ENCODE measurements at regions not wholly inside any gene's neighbourhood (a gene's known extent, or its start where the extent isn't known, plus 50 kb on each side); places are given as distances from the start of the nearest gene placed in this dataset.
"Not testable (repeated sequence)": the region's sequence is repeated elsewhere in the genome, so short reads cannot be mapped to it uniquely, and the experiment has no call there.

DNA sequence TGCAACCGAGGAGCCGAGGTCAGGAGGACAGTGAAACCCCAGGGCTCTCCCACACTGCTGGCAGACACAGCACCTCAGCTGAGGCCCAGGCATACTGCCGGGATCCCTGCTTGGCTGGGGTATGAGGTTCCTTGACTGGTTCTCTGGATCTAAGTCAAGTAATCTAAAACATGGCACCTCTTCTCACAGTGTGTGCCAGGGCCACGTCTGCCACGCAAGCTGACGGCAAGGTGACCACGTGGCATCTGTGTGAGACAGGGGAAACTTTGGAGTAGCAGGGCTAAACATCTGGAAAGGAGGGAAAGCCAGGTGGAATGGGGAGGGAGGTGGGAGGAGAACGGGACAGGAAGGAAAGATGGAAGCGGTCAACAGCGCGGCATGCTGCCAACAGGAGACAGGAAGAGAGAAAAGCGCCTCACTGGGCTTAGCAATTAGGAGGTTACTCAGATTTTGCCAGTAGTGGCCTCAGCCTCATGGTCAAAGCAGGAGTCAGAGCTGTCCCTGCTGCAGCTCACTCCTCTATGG lies 103.7 kb downstream of the CXCL12 start:
- ChIA-PET CTCF (no interaction called here), POLR2A (no interaction called here)
- Mint-ChIP-seq H3K4me3 (no peak overlapping the region), H3K27ac (no peak overlapping the region), H3K4me1 (ENCODE audit: low read depth) (no peaks in the 10 kb centered on the region), H3K9me3 (ENCODE audit: insufficient read depth) (no peaks in the 10 kb centered on the region), H3K36me3 (ENCODE audit: low read depth) (no peaks in the 10 kb centered on the region), H3K27me3 (ENCODE audit: low read depth) (no peaks in the 10 kb centered on the region)
- ATAC-seq (no peak), DNase-seq (no peak)

DNA sequence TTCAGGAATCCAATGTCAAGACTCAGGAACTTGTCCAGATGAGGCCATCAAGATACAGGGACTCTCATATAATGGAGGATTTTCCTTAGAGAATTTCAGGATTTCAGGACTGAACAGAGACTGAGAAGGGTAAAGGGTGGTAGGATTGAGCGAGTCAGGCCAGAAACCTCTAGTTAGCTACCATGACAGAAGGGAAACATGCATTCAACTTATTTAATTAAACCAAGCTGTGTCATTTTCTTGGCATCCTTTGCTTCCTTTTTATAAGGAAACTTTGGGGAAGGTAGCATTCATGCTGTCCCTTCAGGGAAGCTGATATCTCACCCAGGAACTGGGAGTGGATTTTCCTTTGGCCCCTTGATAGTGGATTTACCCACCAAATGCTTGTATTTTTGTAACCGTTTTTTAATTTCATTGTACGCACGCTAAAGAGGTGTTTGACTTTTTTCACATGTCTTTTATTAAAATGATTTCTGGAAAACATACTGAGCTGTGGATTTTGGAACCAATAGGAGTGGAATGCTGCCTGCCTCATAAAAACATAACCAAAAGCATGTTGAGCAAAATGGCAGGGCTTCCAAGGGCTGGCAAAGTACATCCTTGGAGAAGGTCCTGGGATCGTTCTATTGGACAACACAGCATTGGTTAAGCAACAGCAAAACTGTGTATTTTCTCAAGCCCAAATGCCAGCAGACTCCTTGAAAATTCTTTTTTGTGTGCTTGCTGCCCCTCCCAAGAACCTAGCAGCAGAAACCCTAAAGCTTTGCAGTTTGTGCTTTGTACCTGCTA lies 104.5 kb downstream of the CXCL12 start:
- CTCF ChIA-PET, result no interaction called here
- Mint-ChIP-seq H3K4me3 (no peak overlapping the region), H3K4me1 (ENCODE audit: low read depth) (no peaks in the 10 kb centered on the region), H3K9me3 (ENCODE audit: insufficient read depth) (no peaks in the 10 kb centered on the region), H3K36me3 (ENCODE audit: low read depth) (no peaks in the 10 kb centered on the region), H3K27ac (no peak overlapping the region), H3K27me3 (ENCODE audit: low read depth) (no peaks in the 10 kb centered on the region)
- POLR2A ChIA-PET, result no interaction called here
- no peak for DNase-seq
- no peak for ATAC-seq

GRCh38 chr10:44279426-44280126 lies 105.3 kb downstream of the CXCL12 start:
- Mint-ChIP-seq H3K4me3 (no peak overlapping the region), H3K4me1 (ENCODE audit: low read depth) (no peaks in the 10 kb centered on the region), H3K27me3 (ENCODE audit: low read depth) (no peaks in the 10 kb centered on the region), H3K9me3 (ENCODE audit: insufficient read depth) (no peaks in the 10 kb centered on the region), H3K27ac (no peak overlapping the region), H3K36me3 (ENCODE audit: low read depth) (no peaks in the 10 kb centered on the region)
- no peak for ATAC-seq
- ChIA-PET POLR2A (no interaction called here), CTCF (no interaction called here)
- DNase-seq, result no peak

DNA sequence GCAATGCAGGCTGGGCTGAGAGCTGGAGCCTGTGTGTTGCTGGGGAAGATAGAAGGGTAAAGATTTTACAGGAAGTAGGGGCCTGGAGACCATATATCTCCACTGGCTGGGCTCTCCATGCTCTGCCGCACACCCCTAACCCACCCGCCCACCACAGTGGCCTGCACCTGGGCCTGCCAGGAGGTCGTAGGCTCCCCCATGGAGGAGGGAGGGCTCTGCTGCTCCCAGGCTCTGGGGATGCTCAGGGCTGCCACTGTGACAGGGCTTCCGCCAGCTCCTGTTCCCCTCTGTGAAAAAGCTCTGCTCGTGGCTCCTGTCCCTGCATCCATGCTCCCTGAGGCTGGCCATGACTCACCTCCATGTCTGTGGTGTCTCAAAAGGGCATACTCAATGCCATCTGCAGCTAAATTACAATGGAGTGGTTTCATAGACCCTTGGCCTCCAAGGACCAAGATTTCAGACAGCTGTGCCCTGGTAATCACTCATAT lies 106.0 kb downstream of the CXCL12 start:
- no peak for DNase-seq
- no peaks in the 10 kb centered on the region for H3K9me3 Mint-ChIP-seq (ENCODE audit: insufficient read depth)
- no peaks in the 10 kb centered on the region for H3K27me3 Mint-ChIP-seq (ENCODE audit: low read depth)
- POLR2A ChIA-PET, result no interaction called here
- no peak for ATAC-seq
- no peaks in the 10 kb centered on the region for H3K36me3 Mint-ChIP-seq (ENCODE audit: low read depth)
- H3K4me1 Mint-ChIP-seq (ENCODE audit: low read depth), result no peaks in the 10 kb centered on the region
- CTCF ChIA-PET, result no interaction called here
- no peak overlapping the region for H3K4me3 Mint-ChIP-seq
- H3K27ac Mint-ChIP-seq, result no peak overlapping the region

- ATAC-seq; H3K4me1 Mint-ChIP-seq (ENCODE audit: low read depth); CTCF ChIA-PET; H3K4me3 Mint-ChIP-seq; H3K36me3 Mint-ChIP-seq (ENCODE audit: low read depth); H3K27me3 Mint-ChIP-seq (ENCODE audit: low read depth); DNase-seq; H3K27ac Mint-ChIP-seq; POLR2A ChIA-PET; H3K9me3 Mint-ChIP-seq (ENCODE audit: insufficient read depth): not testable (repeated sequence)
Observed at GRCh38 chr10:44268435-44268948, 116.4 kb downstream of the CXCL12 start.

GRCh38 chr10:44267007-44267406 lies 117.9 kb downstream of the CXCL12 start:
- Mint-ChIP-seq H3K4me1 (ENCODE audit: low read depth) (no peaks in the 10 kb centered on the region), H3K36me3 (ENCODE audit: low read depth) (no peaks in the 10 kb centered on the region), H3K9me3 (ENCODE audit: insufficient read depth) (no peaks in the 10 kb centered on the region), H3K27ac (no peak overlapping the region), H3K4me3 (no peak overlapping the region), H3K27me3 (ENCODE audit: low read depth) (no peaks in the 10 kb centered on the region)
- ChIA-PET POLR2A (interaction anchor here (0.6 kb wide), 1 partner anchor 1066 kb away, joined by 3 read pairs; no protein-coding TSS in a partner anchor), CTCF (no interaction called here)
- no peak for DNase-seq
- ATAC-seq, result no peak

GRCh38 chr10:44264244-44264643 lies 120.7 kb downstream of the CXCL12 start:
- POLR2A ChIA-PET, result no interaction called here
- CTCF ChIA-PET, result no interaction called here
- Mint-ChIP-seq H3K4me3 (no peak overlapping the region), H3K9me3 (ENCODE audit: insufficient read depth) (no peaks in the 10 kb centered on the region), H3K27me3 (ENCODE audit: low read depth) (no peaks in the 10 kb centered on the region), H3K36me3 (ENCODE audit: low read depth) (no peaks in the 10 kb centered on the region), H3K4me1 (ENCODE audit: low read depth) (no peaks in the 10 kb centered on the region), H3K27ac (no peak overlapping the region)
- DNase-seq, result no peak
- no peak for ATAC-seq

DNA sequence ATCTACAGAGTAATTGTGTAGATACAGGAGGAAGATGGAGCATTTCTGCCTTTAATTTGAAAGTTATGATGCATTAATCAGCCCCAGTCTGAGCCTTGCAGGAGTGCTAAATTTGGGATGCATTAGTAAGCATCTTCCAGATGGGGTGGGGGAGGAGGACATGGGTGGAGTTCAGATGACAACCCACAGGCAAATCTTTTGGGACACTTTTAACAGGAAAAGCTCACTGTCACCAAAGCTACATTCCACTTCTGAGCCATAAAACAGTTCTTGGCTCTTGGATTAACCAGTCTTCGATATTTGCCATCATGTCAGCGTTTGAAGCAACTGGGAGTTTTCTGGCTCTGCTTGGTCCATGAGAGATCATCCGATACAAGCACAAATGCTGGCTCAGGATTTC lies 121.1 kb downstream of the CXCL12 start:
- H3K27ac Mint-ChIP-seq, result no peak overlapping the region

DNA sequence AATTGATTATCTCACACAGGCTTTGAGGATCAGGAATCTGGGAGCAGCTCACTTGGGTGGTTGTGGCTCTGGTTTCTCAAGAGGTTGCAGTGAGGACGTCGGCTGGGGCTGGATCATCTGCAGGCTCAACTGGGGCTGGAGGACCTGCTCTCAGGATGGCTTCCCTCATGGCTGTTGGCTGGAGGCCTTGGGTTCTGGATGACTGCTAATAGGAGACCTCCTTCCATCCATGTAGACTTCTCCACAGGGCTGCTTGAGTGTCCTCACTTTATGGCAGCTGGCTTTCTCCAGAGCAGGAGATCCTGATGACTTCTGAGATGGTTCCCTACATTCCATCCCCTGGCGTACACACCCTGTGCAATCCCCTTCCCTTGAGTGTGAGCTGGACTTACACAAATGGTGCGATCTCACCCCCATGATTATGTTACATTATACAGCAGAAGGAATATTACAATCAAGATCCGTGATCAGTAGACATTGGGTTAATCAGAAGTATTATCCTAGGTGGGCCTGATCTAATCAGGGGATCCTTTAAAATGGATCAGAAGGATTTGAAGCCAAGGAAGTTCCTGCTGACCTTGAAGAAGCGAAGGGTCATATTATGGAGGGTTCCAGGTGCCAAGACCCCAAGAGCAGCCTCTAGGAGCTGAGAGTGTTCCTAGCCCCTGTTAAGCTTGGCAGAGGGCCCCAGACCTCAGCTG lies 122.2 kb downstream of the CXCL12 start:
- Mint-ChIP-seq H3K27ac (no peak overlapping the region), H3K27me3 (ENCODE audit: low read depth) (no peaks in the 10 kb centered on the region), H3K36me3 (ENCODE audit: low read depth) (no peaks in the 10 kb centered on the region), H3K4me3 (no peak overlapping the region), H3K9me3 (ENCODE audit: insufficient read depth) (no peaks in the 10 kb centered on the region), H3K4me1 (ENCODE audit: low read depth) (no peaks in the 10 kb centered on the region)
- DNase-seq, result no peak
- ChIA-PET CTCF (no interaction called here), POLR2A (no interaction called here)
- no peak for ATAC-seq

More for the DNA sequence above, 121.1 kb downstream of the CXCL12 start:
- H3K4me3 Mint-ChIP-seq, result no peak overlapping the region
- DNase-seq, result no peak
- no peak for ATAC-seq
- H3K36me3 Mint-ChIP-seq (ENCODE audit: low read depth), result no peaks in the 10 kb centered on the region
- no peaks in the 10 kb centered on the region for H3K27me3 Mint-ChIP-seq (ENCODE audit: low read depth)
- H3K9me3 Mint-ChIP-seq (ENCODE audit: insufficient read depth), result no peaks in the 10 kb centered on the region
- ChIA-PET POLR2A (no interaction called here), CTCF (no interaction called here)
- H3K4me1 Mint-ChIP-seq (ENCODE audit: low read depth), result no peaks in the 10 kb centered on the region

- H3K27ac Mint-ChIP-seq, result no peak overlapping the region
- no peak for ATAC-seq
Observed at GRCh38 chr10:44261710-44262455, 123.0 kb downstream of the CXCL12 start.

GRCh38 chr10:44261296-44261695 lies 123.6 kb downstream of the CXCL12 start:
- CTCF ChIA-PET, result no interaction called here

More at GRCh38 chr10:44261710-44262455, 123.0 kb downstream of the CXCL12 start:
- DNase-seq, result no peak
- Mint-ChIP-seq H3K27me3 (ENCODE audit: low read depth) (no peaks in the 10 kb centered on the region), H3K9me3 (ENCODE audit: insufficient read depth) (no peaks in the 10 kb centered on the region), H3K4me1 (ENCODE audit: low read depth) (no peaks in the 10 kb centered on the region), H3K36me3 (ENCODE audit: low read depth) (no peaks in the 10 kb centered on the region), H3K4me3 (no peak overlapping the region)
- CTCF ChIA-PET, result no interaction called here
- POLR2A ChIA-PET, result no interaction called here

More at GRCh38 chr10:44261296-44261695, 123.6 kb downstream of the CXCL12 start:
- Mint-ChIP-seq H3K4me1 (ENCODE audit: low read depth) (no peaks in the 10 kb centered on the region), H3K27me3 (ENCODE audit: low read depth) (no peaks in the 10 kb centered on the region), H3K36me3 (ENCODE audit: low read depth) (no peaks in the 10 kb centered on the region), H3K27ac (no peak overlapping the region), H3K9me3 (ENCODE audit: insufficient read depth) (no peaks in the 10 kb centered on the region), H3K4me3 (no peak overlapping the region)
- no peak for ATAC-seq
- POLR2A ChIA-PET, result no interaction called here
- DNase-seq, result no peak

All from activated CD8-positive, alpha-beta T cell treated with anti-CD3 and anti-CD28 coated beads, Interleukin-2, amount 10 ng/mL, durations not matched to agents 7 days and 5 days (primary cell).